22Rv1 (cell line): ENCODE measurements at regions not wholly inside any gene's neighbourhood (a gene's known extent, or its start where the extent isn't known, plus 50 kb on each side); places are given as distances from the start of the nearest gene placed in this dataset.

Experiments used
- ZFX ChIP-seq: fragments of 450-650 bp; IDR thresholded peaks from 2 replicates; pipeline ENCODE4 v1.6.1; 2017; ENCODE audit warnings: antibody characterized with exemption, borderline replicate concordance
- TF ChIP-seq, protein P1 (sequence below): fragments of 450-650 bp; IDR thresholded peaks from 2 replicates; pipeline ENCODE4 v1.5.1; 2017; ENCODE audit warnings: mild to moderate bottlenecking

DNA sequence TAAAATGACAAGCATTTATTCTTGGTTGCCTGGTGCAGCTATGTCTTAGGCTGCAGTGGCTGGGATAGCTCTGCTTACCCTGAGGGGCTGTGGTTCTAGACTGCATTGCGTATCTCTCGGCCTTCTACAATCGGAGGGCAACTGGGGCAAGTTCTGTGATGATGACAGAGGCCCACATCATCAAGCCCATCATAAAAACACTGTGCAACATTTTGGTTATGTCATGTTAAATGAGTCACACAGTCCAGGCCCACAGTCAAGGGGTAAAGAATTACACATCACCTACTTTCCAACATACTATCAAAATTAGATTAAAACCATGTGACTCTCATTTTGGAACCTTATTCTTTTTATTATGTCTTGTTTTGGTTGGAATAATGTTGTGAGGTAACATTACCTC is 120.2 kb upstream of the GUCY1A1 start:
- TF ChIP-seq, protein P1, sequence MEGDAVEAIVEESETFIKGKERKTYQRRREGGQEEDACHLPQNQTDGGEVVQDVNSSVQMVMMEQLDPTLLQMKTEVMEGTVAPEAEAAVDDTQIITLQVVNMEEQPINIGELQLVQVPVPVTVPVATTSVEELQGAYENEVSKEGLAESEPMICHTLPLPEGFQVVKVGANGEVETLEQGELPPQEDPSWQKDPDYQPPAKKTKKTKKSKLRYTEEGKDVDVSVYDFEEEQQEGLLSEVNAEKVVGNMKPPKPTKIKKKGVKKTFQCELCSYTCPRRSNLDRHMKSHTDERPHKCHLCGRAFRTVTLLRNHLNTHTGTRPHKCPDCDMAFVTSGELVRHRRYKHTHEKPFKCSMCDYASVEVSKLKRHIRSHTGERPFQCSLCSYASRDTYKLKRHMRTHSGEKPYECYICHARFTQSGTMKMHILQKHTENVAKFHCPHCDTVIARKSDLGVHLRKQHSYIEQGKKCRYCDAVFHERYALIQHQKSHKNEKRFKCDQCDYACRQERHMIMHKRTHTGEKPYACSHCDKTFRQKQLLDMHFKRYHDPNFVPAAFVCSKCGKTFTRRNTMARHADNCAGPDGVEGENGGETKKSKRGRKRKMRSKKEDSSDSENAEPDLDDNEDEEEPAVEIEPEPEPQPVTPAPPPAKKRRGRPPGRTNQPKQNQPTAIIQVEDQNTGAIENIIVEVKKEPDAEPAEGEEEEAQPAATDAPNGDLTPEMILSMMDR: no peak
- no peak for TF ChIP-seq ZFX
